HEK293 (cell line): ENCODE measurements at regions not wholly inside any gene's neighbourhood (a gene's known extent, or its start where the extent isn't known, plus 50 kb on each side); places are given as distances from the start of the nearest gene placed in this dataset.

Source experiments
- CTCF ChIA-PET: fragments of 350-600 bp; formaldehyde crosslinking; extraction: SDS; loops from one replicate; lab custom pipeline; 2021; ENCODE audit warnings: antibody characterized with exemption; lab: Yijun Ruan, JAX
- POLR2A ChIA-PET: fragments of 300-600 bp; formaldehyde crosslinking; extraction: SDS; loops from one replicate; lab custom pipeline; 2020; ENCODE audit warnings: antibody characterized with exemption, inconsistent platforms; lab: Yijun Ruan, JAX
- H3K27ac ChIP-seq: fragments of 200-500 bp; sonication (Bioruptor generic); 2 replicates; pipeline ENCODE4 v1.5.1; 2014; ENCODE audit warnings: low read depth, low read length, control low read depth, inconsistent platforms; ENCODE audit errors: extremely low read depth
- H3K36me3 ChIP-seq, 2 experiments: fragments of 200-500 bp in 1 of 2; sonication (Bioruptor generic) in 1 of 2; 1 replicate in 1 of 2; 2 replicates in 1 of 2; pipeline ENCODE4 v1.5.1; 2014 to 2017; ENCODE audit warnings: inconsistent platforms in 2 of 2, low read length in 2 of 2; ENCODE audit not compliant: control insufficient read depth in 2 of 2, insufficient read depth in 1 of 2
- H3K4me1 ChIP-seq: fragments of 200-500 bp; sonication (Bioruptor generic); 2 replicates; pipeline ENCODE4 v1.5.1; 2014; ENCODE audit warnings: mild to moderate bottlenecking, low read length, inconsistent platforms; ENCODE audit not compliant: control insufficient read depth, insufficient read depth
- H3K4me3 ChIP-seq: 2 replicates; pipeline ENCODE4 v1.5.1; 2011; ENCODE audit warnings: low read depth, mild to moderate bottlenecking, control low read depth, low read length, moderate library complexity
- H3K9me3 ChIP-seq: fragments of 200-500 bp; sonication (Bioruptor generic); 2 replicates; pipeline ENCODE4 v1.5.1; 2014; ENCODE audit warnings: low read depth, low read length, inconsistent platforms; ENCODE audit not compliant: control insufficient read depth, insufficient read depth
- ATF2 ChIP-seq: fragments of 450-650 bp; formaldehyde crosslinking; IDR thresholded peaks from 2 replicates; pipeline ENCODE4 v1.5.1; 2016; ENCODE audit warnings: missing biosample characterization, missing genetic modification characterization, low read depth
- BCL11A ChIP-seq: fragments of 450-650 bp; formaldehyde crosslinking; IDR thresholded peaks from 2 replicates; pipeline ENCODE4 v1.5.1; 2016; ENCODE audit warnings: low read depth, missing biosample characterization, missing genetic modification characterization
- BCL6B ChIP-seq: fragments of 450-650 bp; formaldehyde crosslinking; IDR thresholded peaks from 2 replicates; pipeline ENCODE4 v1.5.1; 2017; ENCODE audit warnings: missing biosample characterization, missing genetic modification characterization
- GFI1B ChIP-seq: fragments of 450-650 bp; formaldehyde crosslinking; IDR thresholded peaks from 2 replicates; pipeline ENCODE4 v1.5.1; 2016; ENCODE audit warnings: missing biosample characterization, missing genetic modification characterization
- MZF1 ChIP-seq: fragments of 450-650 bp; formaldehyde crosslinking; IDR thresholded peaks from 2 replicates; pipeline ENCODE4 v1.5.1; 2017; ENCODE audit warnings: missing biosample characterization, missing genetic modification characterization, borderline replicate concordance
- PRDM10 ChIP-seq: fragments of 450-650 bp; formaldehyde crosslinking; IDR thresholded peaks from 2 replicates; pipeline ENCODE4 v1.5.1; 2016; ENCODE audit warnings: missing biosample characterization, missing genetic modification characterization
- PRDM6 ChIP-seq: fragments of 450-650 bp; formaldehyde crosslinking; IDR thresholded peaks from 2 replicates; pipeline ENCODE4 v1.5.1; 2017; ENCODE audit warnings: missing biosample characterization, missing genetic modification characterization
- RBAK ChIP-seq: fragments of 450-650 bp; formaldehyde crosslinking; IDR thresholded peaks from 2 replicates; pipeline ENCODE4 v1.5.1; 2016; ENCODE audit warnings: missing biosample characterization, missing genetic modification characterization
- WT1 ChIP-seq: fragments of 450-650 bp; formaldehyde crosslinking; IDR thresholded peaks from 2 replicates; pipeline ENCODE4 v1.5.1; 2016; ENCODE audit warnings: missing biosample characterization, missing genetic modification characterization
- YY1 ChIP-seq: fragments of 450-650 bp; formaldehyde crosslinking; IDR thresholded peaks from 2 replicates; pipeline ENCODE4 v1.5.1; 2018; ENCODE audit warnings: missing biosample characterization, missing genetic modification characterization
- ZNF146 ChIP-seq: fragments of 450-650 bp; formaldehyde crosslinking; IDR thresholded peaks from 2 replicates; pipeline ENCODE4 v1.5.1; 2016; ENCODE audit warnings: missing biosample characterization, missing genetic modification characterization
- ZNF175 ChIP-seq: fragments of 450-650 bp; formaldehyde crosslinking; IDR thresholded peaks from 2 replicates; pipeline ENCODE4 v1.5.1; 2016; ENCODE audit warnings: missing biosample characterization, missing genetic modification characterization
- ZNF19 ChIP-seq: fragments of 450-650 bp; formaldehyde crosslinking; IDR thresholded peaks from 2 replicates; pipeline ENCODE4; 2016; ENCODE audit warnings: missing biosample characterization, missing genetic modification characterization, low read depth
- ZNF280D ChIP-seq: fragments of 450-650 bp; formaldehyde crosslinking; IDR thresholded peaks from 2 replicates; pipeline ENCODE4 v1.5.1; 2016; ENCODE audit warnings: missing biosample characterization, missing genetic modification characterization
- ZNF292 ChIP-seq: fragments of 450-650 bp; formaldehyde crosslinking; IDR thresholded peaks from 2 replicates; pipeline ENCODE4 v1.5.1; 2016; ENCODE audit warnings: low read depth, missing biosample characterization, missing genetic modification characterization, borderline replicate concordance
- ZNF350 ChIP-seq: fragments of 450-650 bp; formaldehyde crosslinking; IDR thresholded peaks from 2 replicates; pipeline ENCODE4 v1.5.0; 2017; ENCODE audit warnings: missing biosample characterization, mild to moderate bottlenecking, missing genetic modification characterization
- ZNF513 ChIP-seq: fragments of 450-650 bp; IDR thresholded peaks from 2 replicates; pipeline ENCODE4 v1.5.1; 2018; ENCODE audit warnings: missing biosample characterization, missing genetic modification characterization
- ZNF660 ChIP-seq: fragments of 450-650 bp; IDR thresholded peaks from 2 replicates; pipeline ENCODE4 v1.5.1; 2018; ENCODE audit warnings: missing biosample characterization, mild to moderate bottlenecking, missing genetic modification characterization
- ZNF670 ChIP-seq: fragments of 450-650 bp; formaldehyde crosslinking; IDR thresholded peaks from 2 replicates; pipeline ENCODE4 v1.5.1; 2016; ENCODE audit warnings: missing biosample characterization, missing genetic modification characterization, low read depth
- ZNF701 ChIP-seq: fragments of 450-650 bp; formaldehyde crosslinking; IDR thresholded peaks from 2 replicates; pipeline ENCODE4 v1.5.1; 2016; ENCODE audit warnings: missing biosample characterization, missing genetic modification characterization
- ZNF768 ChIP-seq: fragments of 450-650 bp; formaldehyde crosslinking; IDR thresholded peaks from 2 replicates; pipeline ENCODE4 v1.5.1; 2018; ENCODE audit warnings: missing biosample characterization, mild to moderate bottlenecking, missing genetic modification characterization

GRCh38 chr17:14882131-14882530, 383.0 kb downstream of the PMP22 start (continued):
- no peak for TF ChIP-seq ATF2 (tag by site-specific recombination)
- TF ChIP-seq ZNF701 (tag by site-specific recombination), result no peak
- TF ChIP-seq ZNF19 (tag by site-specific recombination), result no peak
- TF ChIP-seq, all 188 proteins: peak for 0

GRCh38 chr17:14875557-14876412, 389.3 kb downstream of the PMP22 start:
- no peaks in the 10 kb centered on the region for H3K9me3 ChIP-seq
- no peak for TF ChIP-seq ZNF280D (tag by site-specific recombination)
- no peak for TF ChIP-seq PRDM6 (tag by site-specific recombination)
- TF ChIP-seq WT1 (tag by site-specific recombination), result no peak
- TF ChIP-seq RBAK, result no peak
- TF ChIP-seq YY1 (tag by site-specific recombination), result no peak
- TF ChIP-seq MZF1 (tag by site-specific recombination), result no peak
- no peak for TF ChIP-seq BCL11A (tag by site-specific recombination)
- no peak for TF ChIP-seq PRDM10 (tag by site-specific recombination)
- no peak for TF ChIP-seq BCL6B (tag by site-specific recombination)
- TF ChIP-seq ZNF292 (tag by site-specific recombination), result no peak
- TF ChIP-seq ZNF670, result no peak
- TF ChIP-seq ZNF350 (tag by site-specific recombination), result no peak
- TF ChIP-seq ZNF660 (tag by site-specific recombination), result no peak
- no peak for TF ChIP-seq ZNF175 (tag by site-specific recombination)
- TF ChIP-seq ZNF513 (tag by site-specific recombination), result no peak
- TF ChIP-seq ZNF768 (tag by site-specific recombination), result no peak
- no peak for TF ChIP-seq GFI1B
- TF ChIP-seq ZNF146 (tag by site-specific recombination), result no peak
- TF ChIP-seq, all 188 proteins: peak for 0
- no peak overlapping the region for H3K4me3 ChIP-seq
- H3K27ac ChIP-seq, result no peak overlapping the region
- ChIA-PET CTCF (interaction anchor here (0.6 to 2.7 kb wide), 3 partner anchors 10 to 62 kb away, joined by 3 to 13 read pairs (median 4); no protein-coding TSS in a partner anchor), POLR2A (no interaction called here)
- H3K4me1 ChIP-seq, result no peaks in the 10 kb centered on the region
- no peaks in the 10 kb centered on the region for H3K36me3 ChIP-seq
